IMR-90 (cell line): ENCODE measurements at regions not wholly inside any gene's neighbourhood (a gene's known extent, or its start where the extent isn't known, plus 50 kb on each side); places are given as distances from the start of the nearest gene placed in this dataset.

Experiments
- ATAC-seq: fragments of 200-7000 bp; cut with Tn5 transposase; 2 replicates; pipeline ENCODE4 v1.9.1; 2020; ENCODE audit warnings: low read depth, mild to moderate bottlenecking, moderate library complexity
- BruUV-seq: library from RNA; stranded (reverse); fragments of 400-500 nt; replicated peaks from 2 replicates; lab custom pipeline; 2021; lab: Mats Ljungman, UMichigan
- CTCF ChIA-PET: fragments of 300-600 bp; formaldehyde crosslinking; extraction: SDS; loops from one replicate; lab custom pipeline; 2021; ENCODE audit warnings: antibody characterized with exemption; lab: Yijun Ruan, JAX
- POLR2A ChIA-PET: fragments of 300-600 bp; sonication (Branson Sonifier 250); formaldehyde crosslinking; loops from one replicate; lab custom pipeline; 2022; ENCODE audit warnings: antibody characterized with exemption; ENCODE audit not compliant: unreplicated experiment; lab: Charles Lee
- DNase-seq: peaks from one replicate; pipeline ENCODE4 v3.0.0; 2013
- H2AFZ ChIP-seq: replicated peaks from 2 replicates; pipeline ENCODE3; 2013; ENCODE audit warnings: low read length, mild to moderate bottlenecking; ENCODE audit not compliant: poor library complexity
- H2AK5ac ChIP-seq: 2 replicates; pipeline ENCODE4 v1.6.1; 2013; ENCODE audit warnings: low read depth, low read length, inconsistent platforms
- H2AK9ac ChIP-seq: replicated peaks from 2 replicates; pipeline ENCODE3; 2013; ENCODE audit warnings: mild to moderate bottlenecking, low read depth, low read length, moderate library complexity; ENCODE audit not compliant: poor library complexity
- H2BK120ac ChIP-seq: 2 replicates; pipeline ENCODE4 v1.6.1; 2013; ENCODE audit warnings: low read depth, low read length, inconsistent platforms
- H2BK15ac ChIP-seq: 3 replicates; pipeline ENCODE4 v1.6.1; 2013; ENCODE audit warnings: low read depth, low read length, inconsistent platforms
- H2BK20ac ChIP-seq: 2 replicates; pipeline ENCODE4 v1.6.1; 2013; ENCODE audit warnings: low read depth, mild to moderate bottlenecking, inconsistent platforms, low read length, moderate library complexity
- H2BK5ac ChIP-seq: 2 replicates; pipeline ENCODE4 v1.6.1; 2013; ENCODE audit warnings: mild to moderate bottlenecking, low read depth, low read length, inconsistent platforms; ENCODE audit not compliant: poor library complexity, severe bottlenecking
- H3K14ac ChIP-seq: replicated peaks from 2 replicates; pipeline ENCODE4 v1.6.1; 2013; ENCODE audit warnings: low read depth, low read length, inconsistent platforms
- H3K18ac ChIP-seq: 2 replicates; pipeline ENCODE4 v1.6.1; 2013; ENCODE audit warnings: low read depth, low read length, control low read depth
- H3K23ac ChIP-seq: 2 replicates; pipeline ENCODE4 v1.6.1; 2013; ENCODE audit warnings: low read depth, low read length, inconsistent platforms
- H3K27ac ChIP-seq: 2 replicates; pipeline ENCODE4 v1.5.1; 2013; ENCODE audit warnings: mild to moderate bottlenecking, control low read depth, low read length; ENCODE audit not compliant: insufficient read depth
- H3K27me3 ChIP-seq: 2 replicates; pipeline ENCODE4 v1.6.1; 2013; ENCODE audit warnings: low read length; ENCODE audit not compliant: control insufficient read depth, insufficient read depth
- H3K36me3 ChIP-seq: 2 replicates; pipeline ENCODE4 v1.6.1; 2013; ENCODE audit warnings: low read length, mixed read lengths; ENCODE audit not compliant: control insufficient read depth, insufficient read depth
- H3K4ac ChIP-seq: 2 replicates; pipeline ENCODE4 v1.6.1; 2013; ENCODE audit warnings: low read depth, low read length, inconsistent platforms
- H3K4me1 ChIP-seq: 2 replicates; pipeline ENCODE4 v1.6.1; 2013; ENCODE audit warnings: low read length, mixed read lengths; ENCODE audit not compliant: control insufficient read depth, insufficient read depth
- H3K4me2 ChIP-seq: 2 replicates; pipeline ENCODE4 v1.6.1; 2013; ENCODE audit warnings: low read depth, mild to moderate bottlenecking, control low read depth, low read length, moderate library complexity
- H3K4me3 ChIP-seq: 2 replicates; pipeline ENCODE4 v1.5.1; 2013; ENCODE audit warnings: low read depth, mild to moderate bottlenecking, control low read depth, low read length, moderate library complexity; ENCODE audit not compliant: insufficient read depth
- H3K56ac ChIP-seq: 2 replicates; pipeline ENCODE4 v1.6.1; 2013; ENCODE audit warnings: low read length, inconsistent platforms; ENCODE audit not compliant: insufficient read depth; ENCODE audit errors: extremely low read depth
- H3K79me1 ChIP-seq, 2 experiments: 2 replicates each; pipeline ENCODE4 v1.6.1; 2013; ENCODE audit warnings: low read length in 2 of 2, inconsistent platforms in 1 of 2, low read depth in 1 of 2
- H3K9ac ChIP-seq: 2 replicates; pipeline ENCODE4 v1.6.1; 2013; ENCODE audit warnings: low read depth, low read length, control low read depth
- H3K9me1 ChIP-seq: 2 replicates; pipeline ENCODE4 v1.6.1; 2013; ENCODE audit warnings: low read length, inconsistent platforms; ENCODE audit not compliant: insufficient read depth
- H3K9me3 ChIP-seq: 2 replicates; pipeline ENCODE4 v1.6.1; 2013; ENCODE audit warnings: low read length; ENCODE audit not compliant: control insufficient read depth, insufficient read depth
- H4K20me1 ChIP-seq: 2 replicates; pipeline ENCODE4 v1.6.1; 2013; ENCODE audit warnings: low read length, inconsistent platforms; ENCODE audit not compliant: insufficient read depth
- H4K5ac ChIP-seq: 2 replicates; pipeline ENCODE4 v1.6.1; 2013; ENCODE audit warnings: mild to moderate bottlenecking, low read depth, low read length, control low read depth
- H4K8ac ChIP-seq, 2 experiments: 2 replicates each; pipeline ENCODE4 v1.6.1; 2013; ENCODE audit warnings: low read depth in 2 of 2, low read length in 2 of 2, control low read depth in 1 of 2, inconsistent platforms in 1 of 2
- H4K91ac ChIP-seq: 2 replicates; pipeline ENCODE4 v1.6.1; 2013; ENCODE audit warnings: low read depth, low read length, inconsistent platforms; ENCODE audit not compliant: insufficient read depth
- BHLHE40 ChIP-seq: fragments of 150-350 bp; IDR thresholded peaks from 2 replicates; pipeline ENCODE4 v1.6.1; 2016; ENCODE audit warnings: mild to moderate bottlenecking, low read depth, low read length
- MXI1 ChIP-seq: IDR thresholded peaks from 2 replicates; pipeline ENCODE4 v1.6.1; 2012; ENCODE audit warnings: low read depth, mild to moderate bottlenecking, low read length, moderate library complexity, borderline replicate concordance
- POLR2A ChIP-seq: IDR thresholded peaks from 2 replicates; pipeline ENCODE4 v1.6.1; 2012; ENCODE audit warnings: mild to moderate bottlenecking, low read depth, low read length
- RCOR1 ChIP-seq: IDR thresholded peaks from 2 replicates; pipeline ENCODE4 v1.6.1; 2012; ENCODE audit warnings: mild to moderate bottlenecking, low read length, improper control_type of control experiment; ENCODE audit not compliant: insufficient replicate concordance
- RFX5 ChIP-seq: IDR thresholded peaks from 2 replicates; pipeline ENCODE4 v1.8.0; 2012; ENCODE audit warnings: low read depth, mild to moderate bottlenecking, low read length, moderate library complexity
- WGBS, 2 experiments: methylation state at CpG; one replicate each; pipeline versions ENCODE4 v1.1.5 to v1.1.7; 2013; ENCODE audit warnings: missing lambda C conversion rate in 2 of 2; ENCODE audit not compliant: insufficient read length in 1 of 2; ENCODE audit errors: extremely low coverage in 2 of 2; 5-methylcytosine and 5-hydroxymethylcytosine counted together
- dilution Hi-C: fragments of 300-500 bp; cut with HindIII; formaldehyde crosslinking; loops from one replicate; pipeline ENCODE4 v1.14.3; 2018; ENCODE audit warnings: low sequenced_read_pairs; ENCODE audit not compliant: unreplicated experiment
- in situ Hi-C: fragments of 300-500 bp; cut with MboI; formaldehyde crosslinking; loops from 3 replicates; pipeline ENCODE4 v1.14.3; 2019; ENCODE audit warnings: low sequenced_read_pairs, inconsistent platforms, mixed read lengths
- intact Hi-C: fragments of 100-400 bp; cut with micrococcal nuclease; formaldehyde crosslinking; loops from 2 replicates; pipeline ENCODE4 v1.10.0; 2022

DNA sequence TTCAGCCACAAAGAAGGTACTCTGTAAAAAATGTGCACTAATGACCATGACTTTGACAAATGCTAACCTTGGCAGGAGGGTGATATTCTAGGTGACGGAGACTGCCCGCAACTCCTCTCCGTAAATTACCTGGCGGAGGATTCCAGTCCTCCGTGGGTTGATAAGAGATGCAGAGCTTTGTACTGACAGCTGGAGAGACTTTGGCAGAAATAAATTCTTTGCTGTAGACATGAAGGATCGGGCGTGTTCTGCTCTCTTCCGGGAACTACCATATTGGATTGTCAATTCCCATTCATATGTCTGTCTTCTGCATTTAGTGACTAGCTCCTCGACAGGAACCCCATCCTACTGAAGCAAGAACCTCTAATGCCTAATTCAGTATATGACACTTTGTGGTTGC is 158.3 kb upstream of the KAZN start:
- H3K4ac ChIP-seq: no peak overlapping the region
- H3K27me3 ChIP-seq: no peaks in the 10 kb centered on the region
- no peak overlapping the region for H3K9ac ChIP-seq
- no peaks in the 10 kb centered on the region for H3K79me1 ChIP-seq
- H2BK20ac ChIP-seq: no peak overlapping the region
- H3K4me3 ChIP-seq: no peak overlapping the region
- dilution Hi-C loops (no loop called here), intact Hi-C loops (loop anchor here (5.0 kb wide), 1 partner anchor 47 kb away; no protein-coding TSS in a partner anchor), in situ Hi-C loops (no loop called here)
- H3K14ac ChIP-seq: no peak overlapping the region
- no peak overlapping the region for H3K23ac ChIP-seq
- H2AFZ ChIP-seq: no peak overlapping the region
- no peak overlapping the region for H3K4me2 ChIP-seq
- POLR2A ChIA-PET: no interaction called here
- DNase-seq (no peak), ATAC-seq (no peak)
- H3K36me3 ChIP-seq: no peaks in the 10 kb centered on the region
- H4K8ac ChIP-seq: no peak overlapping the region
- H3K18ac ChIP-seq: no peak overlapping the region
- H3K56ac ChIP-seq: no peak overlapping the region
- WGBS, 2 experiments: 100% methylated on average over 3 of the region's 9 CpGs; no CpG with 5 or more reads in 1 of the 2 experiments
- no peak overlapping the region for H2BK120ac ChIP-seq
- H2AK5ac ChIP-seq: no peak overlapping the region
- no peak overlapping the region for H4K5ac ChIP-seq
- H3K27ac ChIP-seq: no peak overlapping the region
- H2BK15ac ChIP-seq: no peak overlapping the region
- no peaks in the 10 kb centered on the region for H3K9me3 ChIP-seq
- TF ChIP-seq RFX5 (no peak), MXI1 (no peak), BHLHE40 (no peak), POLR2A (no peak), RCOR1 (no peak)
- no peak overlapping the region for H2AK9ac ChIP-seq
- H3K4me1 ChIP-seq: peaks cover 8% of the 10 kb centered on the region
- no peaks in the 10 kb centered on the region for H4K20me1 ChIP-seq
- no peak overlapping the region for H2BK5ac ChIP-seq
- H3K9me1 ChIP-seq: no peaks in the 10 kb centered on the region
- BruUV-seq: no TSS peak
- CTCF ChIA-PET: no interaction called here
- no peak overlapping the region for H4K91ac ChIP-seq
